Neutrophil (primary cell): ENCODE measurements at regions not wholly inside any gene's neighbourhood (a gene's known extent, or its start where the extent isn't known, plus 50 kb on each side); places are given as distances from the start of the nearest gene placed in this dataset.

Experiments used
- H3K27ac ChIP-seq: fragments of 200-600 bp; sonication (generic); 2 replicates; pipeline ENCODE4 v1.5.1; 2016; ENCODE audit warnings: mild to moderate bottlenecking, moderate library complexity
- H3K27me3 ChIP-seq: fragments of 200-600 bp; sonication (generic); 2 replicates; pipeline ENCODE4 v1.6.0; 2016; ENCODE audit warnings: mild to moderate bottlenecking
- H3K36me3 ChIP-seq: fragments of 200-600 bp; sonication (generic); 2 replicates; pipeline ENCODE4 v1.5.1; 2017
- H3K4me1 ChIP-seq, 2 experiments: fragments of 200-600 bp in 1 of 2; sonication (generic) in 1 of 2; 1 replicate in 1 of 2; 2 replicates in 1 of 2; pipeline versions ENCODE4 v1.5.1 to v1.6.1; 2013 to 2016; ENCODE audit warnings: low read depth in 1 of 2, low read length in 1 of 2, mild to moderate bottlenecking in 1 of 2, moderate library complexity in 1 of 2; ENCODE audit not compliant: control insufficient read depth in 1 of 2, insufficient read depth in 1 of 2
- H3K4me3 ChIP-seq, 2 experiments: fragments of 200-600 bp in 1 of 2; sonication (generic) in 1 of 2; 1 replicate in 1 of 2; 2 replicates in 1 of 2; pipeline ENCODE4 v1.5.1; 2013 to 2016; ENCODE audit warnings: low read depth in 1 of 2, low read length in 1 of 2, mild to moderate bottlenecking in 1 of 2, moderate library complexity in 1 of 2
- H3K9me3 ChIP-seq: fragments of 200-600 bp; sonication (generic); 2 replicates; pipeline ENCODE4 v1.5.1; 2016
- CTCF ChIP-seq: fragments of 200-600 bp; sonication (generic); IDR thresholded peaks from 2 replicates; pipeline ENCODE4 v1.5.1; 2016; ENCODE audit warnings: antibody characterized with exemption

GRCh38 chr6:145309842-145310535 is 425.3 kb downstream of the EPM2A start:
- TF ChIP-seq CTCF, result no peak
- H3K36me3 ChIP-seq, result no peaks in the 10 kb centered on the region
- H3K9me3 ChIP-seq, result no peaks in the 10 kb centered on the region
- H3K27me3 ChIP-seq, result no peaks in the 10 kb centered on the region
- no peaks in the 10 kb centered on the region for H3K4me1 ChIP-seq
- H3K4me3 ChIP-seq, result no peak overlapping the region
- H3K27ac ChIP-seq, result no peak overlapping the region

DNA sequence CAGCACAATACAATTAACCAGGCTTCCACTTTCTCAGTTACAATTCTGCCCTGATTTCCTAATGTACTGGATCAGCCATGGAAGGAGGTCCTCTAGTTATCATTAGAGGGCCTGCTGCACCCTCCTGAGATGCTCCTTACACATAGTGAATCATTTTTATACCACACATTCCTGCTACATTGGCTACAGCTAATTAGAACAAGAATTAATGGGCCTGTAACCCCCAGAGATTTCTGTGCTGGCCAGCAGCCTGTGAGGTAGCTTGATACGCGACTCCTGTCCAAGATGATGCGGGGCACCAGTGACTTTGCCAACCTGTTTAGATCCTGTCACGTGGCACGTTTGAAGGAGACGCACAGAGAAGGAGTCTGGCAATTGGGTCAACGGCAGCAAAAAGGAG is 422.8 kb downstream of the EPM2A start:
- no peak for TF ChIP-seq CTCF
- H3K27me3 ChIP-seq, result no peaks in the 10 kb centered on the region
- H3K4me3 ChIP-seq, result no peak overlapping the region
- no peaks in the 10 kb centered on the region for H3K36me3 ChIP-seq
- no peaks in the 10 kb centered on the region for H3K4me1 ChIP-seq
- H3K27ac ChIP-seq, result no peak overlapping the region
- no peaks in the 10 kb centered on the region for H3K9me3 ChIP-seq

DNA sequence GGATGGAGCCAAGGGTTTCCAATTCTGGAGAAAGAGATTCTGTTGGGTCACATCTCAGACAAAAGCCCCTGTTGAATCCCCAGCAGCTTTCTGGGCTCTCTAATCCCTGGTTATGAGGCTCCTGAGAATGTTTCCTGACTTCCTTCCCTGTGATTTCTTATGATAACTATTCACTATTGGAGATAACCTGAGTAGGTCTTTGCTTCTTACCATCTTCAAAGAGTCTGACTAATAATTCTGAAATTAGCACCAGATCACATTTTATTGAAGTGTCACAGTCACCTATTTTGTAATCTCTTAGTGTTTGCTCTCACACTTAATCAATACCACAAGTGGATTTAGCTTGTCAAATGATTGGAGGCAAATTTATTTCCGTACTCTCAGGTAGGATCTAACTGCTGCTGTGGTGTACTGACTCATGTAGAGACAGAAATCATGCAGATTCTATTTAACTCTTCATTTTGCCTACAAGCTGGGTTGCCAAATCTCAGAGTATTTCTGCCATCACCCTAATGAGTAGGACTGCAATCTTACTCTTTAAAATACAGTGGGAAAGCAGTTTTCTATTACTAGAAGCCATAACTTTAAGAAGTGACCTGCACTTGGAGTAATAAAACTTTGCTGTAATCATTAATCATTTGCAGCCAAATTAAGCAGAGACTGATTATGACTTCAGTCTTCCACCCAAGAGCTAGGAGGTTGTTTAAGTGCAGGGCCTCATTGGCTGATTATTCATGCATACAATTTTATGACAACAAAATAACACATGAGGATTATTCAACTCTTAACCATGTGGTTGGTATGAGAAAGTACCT is 422.1 kb downstream of the EPM2A start:
- no peaks in the 10 kb centered on the region for H3K36me3 ChIP-seq
- H3K4me1 ChIP-seq, result no peaks in the 10 kb centered on the region
- no peak overlapping the region for H3K27ac ChIP-seq
- no peaks in the 10 kb centered on the region for H3K27me3 ChIP-seq
- H3K4me3 ChIP-seq, result no peak overlapping the region
- TF ChIP-seq CTCF, result no peak
- no peaks in the 10 kb centered on the region for H3K9me3 ChIP-seq

GRCh38 chr6:145315982-145316600 is 419.2 kb downstream of the EPM2A start:
- Histone ChIP-seq H3K9me3 (no peaks in the 10 kb centered on the region), H3K4me3 (no peak overlapping the region), H3K27me3 (no peaks in the 10 kb centered on the region), H3K4me1 (no peaks in the 10 kb centered on the region), H3K36me3 (no peaks in the 10 kb centered on the region), H3K27ac (no peak overlapping the region)
- TF ChIP-seq CTCF, result no peak

DNA sequence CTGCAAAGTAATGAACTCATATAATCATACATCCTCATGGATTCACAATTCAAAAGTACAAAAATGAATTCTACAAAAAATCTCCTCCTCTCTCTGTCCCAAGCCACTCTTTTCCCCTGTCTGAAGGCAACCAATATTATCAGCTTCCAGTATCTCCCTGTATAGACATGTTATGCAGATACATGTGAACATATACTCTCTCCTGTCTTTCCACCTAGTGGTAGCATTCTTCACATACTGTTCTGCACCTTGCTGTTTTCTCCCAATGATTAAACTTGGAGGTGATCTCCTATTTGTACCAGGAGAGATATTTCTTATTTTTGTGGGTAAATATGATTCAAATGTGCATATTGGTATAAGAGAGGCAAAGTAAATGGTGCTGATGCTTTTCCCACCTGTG is 416.4 kb downstream of the EPM2A start:
- Histone ChIP-seq H3K9me3 (no peaks in the 10 kb centered on the region), H3K4me3 (no peak overlapping the region), H3K27me3 (no peaks in the 10 kb centered on the region), H3K27ac (no peak overlapping the region), H3K36me3 (no peaks in the 10 kb centered on the region), H3K4me1 (no peaks in the 10 kb centered on the region)
- no peak for TF ChIP-seq CTCF
